GM21367 (cell line): ENCODE measurements at regions not wholly inside any gene's neighbourhood (a gene's known extent, or its start where the extent isn't known, plus 50 kb on each side); places are given as distances from the start of the nearest gene placed in this dataset.
"Not testable (repeated sequence)": the region's sequence is repeated elsewhere in the genome, so short reads cannot be mapped to it uniquely, and the experiment has no call there.

Source experiments
- ATAC-seq: cut with Tn5 transposase; IDR thresholded peaks from one replicate; pipeline ENCODE4 v1.9.1; 2021; ENCODE audit not compliant: unreplicated experiment

- no peak for ATAC-seq
These were observed 50.2 kb upstream of the TP53I11 start for GRCh38 chr11:45000918-45001317.

- ATAC-seq = no peak
These were observed 50.9 kb upstream of the TP53I11 start for GRCh38 chr11:45001466-45002165.

DNA sequence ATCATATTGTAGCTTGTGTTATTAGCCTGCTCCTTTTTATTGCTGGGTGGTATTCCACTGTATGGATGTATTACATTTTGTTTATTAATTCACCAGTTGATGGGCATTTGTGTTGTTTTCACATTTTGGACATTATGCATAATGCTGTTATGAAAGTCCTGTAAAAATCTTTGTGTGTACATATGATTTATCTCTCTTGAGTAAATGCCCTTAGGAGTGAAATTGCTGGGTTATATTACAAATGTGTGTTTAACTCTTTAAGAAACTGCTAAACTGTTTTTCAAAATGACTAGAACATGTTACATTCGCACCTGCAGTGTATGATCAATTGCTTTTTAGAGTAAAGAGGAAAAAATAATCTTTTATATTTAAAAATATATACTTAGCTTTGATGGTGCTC, 54.4 kb upstream of the TP53I11 start:
- ATAC-seq = no peak

DNA sequence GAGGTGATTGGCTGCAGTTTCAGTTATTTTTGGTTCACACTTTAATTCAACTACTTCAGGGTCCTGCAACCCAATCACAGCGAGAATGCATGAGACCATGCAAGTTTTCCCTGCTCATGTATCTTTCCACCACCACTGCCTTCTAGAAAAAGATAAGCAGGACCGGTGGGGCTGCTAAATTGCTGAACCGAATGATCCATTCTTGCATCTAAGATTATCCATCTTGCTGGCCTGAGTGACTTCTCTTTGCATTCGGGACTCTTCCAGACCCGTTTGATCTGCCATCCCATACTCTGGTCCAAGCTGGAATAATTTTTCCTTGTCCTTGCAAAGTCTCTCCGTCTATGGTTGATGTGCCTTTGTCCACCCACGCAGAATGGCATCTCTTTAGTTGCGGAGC, 56.3 kb upstream of the TP53I11 start:
- no peak for ATAC-seq

GRCh38 chr11:45015983-45016382, 65.3 kb upstream of the TP53I11 start:
- ATAC-seq = not testable (repeated sequence)

DNA sequence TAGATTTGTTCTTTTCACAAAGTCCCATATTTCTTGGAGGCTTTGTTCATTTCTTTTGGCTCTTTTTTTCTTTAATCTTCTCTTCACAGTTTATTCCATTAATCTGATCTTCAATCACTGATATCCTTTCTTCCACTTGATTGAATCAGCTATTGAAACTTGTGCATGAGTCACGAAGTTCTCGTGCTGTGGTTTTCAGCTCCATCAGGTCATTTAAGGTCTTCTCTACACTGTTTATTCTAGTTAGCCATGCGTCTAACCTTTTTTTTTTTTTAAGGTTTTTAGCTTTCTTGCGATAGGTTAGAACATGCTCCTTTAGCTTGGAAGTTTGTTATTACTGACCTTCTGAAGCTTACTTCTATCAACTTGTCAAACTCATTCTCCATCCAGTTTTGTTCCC, 65.8 kb upstream of the TP53I11 start:
- ATAC-seq = not testable (repeated sequence)

GRCh38 chr11:45017329-45017728, 66.6 kb upstream of the TP53I11 start:
- ATAC-seq = no peak

GRCh38 chr11:45021001-45021400, 70.3 kb upstream of the TP53I11 start:
- ATAC-seq = no peak

- no peak for ATAC-seq
These were observed 71.0 kb upstream of the TP53I11 start for GRCh38 chr11:45021692-45022141.

- no peak for ATAC-seq
These were observed 71.8 kb upstream of the TP53I11 start for GRCh38 chr11:45022294-45023064.

DNA sequence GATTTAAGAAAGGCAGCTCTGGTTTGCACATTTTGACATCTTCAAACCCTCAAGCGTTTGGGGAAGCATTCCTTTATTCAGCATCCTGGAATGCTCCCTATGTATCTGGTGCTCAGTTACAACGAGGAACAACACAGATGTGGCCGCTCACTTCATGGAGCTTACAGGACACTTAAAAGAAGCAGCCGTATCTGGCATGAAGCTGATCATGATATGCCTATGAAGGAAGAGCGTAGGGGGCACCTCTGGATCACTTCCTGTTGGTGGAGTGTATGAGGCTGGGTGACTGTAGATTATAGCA, 72.3 kb upstream of the TP53I11 start:
- ATAC-seq = no peak

DNA sequence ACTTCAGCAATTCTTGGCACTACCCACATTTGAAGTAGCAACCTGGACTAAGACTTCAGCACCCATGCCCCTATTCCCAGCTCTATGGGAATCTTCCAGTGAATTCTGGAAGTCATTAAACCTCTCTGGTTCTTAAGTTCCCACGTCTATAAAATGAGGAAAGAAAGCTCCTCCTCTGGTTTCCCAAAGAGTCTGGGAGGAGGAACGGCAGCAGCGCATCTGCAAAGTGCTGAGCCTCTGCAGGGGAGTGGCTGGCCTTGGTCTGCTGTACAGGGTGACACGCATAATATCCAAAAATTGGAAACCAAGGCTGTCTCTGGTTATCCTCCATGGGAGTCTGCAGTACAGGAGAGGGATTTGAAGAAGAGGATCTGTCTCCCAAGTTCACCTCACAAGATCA, 73.6 kb upstream of the TP53I11 start:
- ATAC-seq = no peak

GRCh38 chr11:45024846-45025588, 74.3 kb upstream of the TP53I11 start:
- no peak for ATAC-seq

DNA sequence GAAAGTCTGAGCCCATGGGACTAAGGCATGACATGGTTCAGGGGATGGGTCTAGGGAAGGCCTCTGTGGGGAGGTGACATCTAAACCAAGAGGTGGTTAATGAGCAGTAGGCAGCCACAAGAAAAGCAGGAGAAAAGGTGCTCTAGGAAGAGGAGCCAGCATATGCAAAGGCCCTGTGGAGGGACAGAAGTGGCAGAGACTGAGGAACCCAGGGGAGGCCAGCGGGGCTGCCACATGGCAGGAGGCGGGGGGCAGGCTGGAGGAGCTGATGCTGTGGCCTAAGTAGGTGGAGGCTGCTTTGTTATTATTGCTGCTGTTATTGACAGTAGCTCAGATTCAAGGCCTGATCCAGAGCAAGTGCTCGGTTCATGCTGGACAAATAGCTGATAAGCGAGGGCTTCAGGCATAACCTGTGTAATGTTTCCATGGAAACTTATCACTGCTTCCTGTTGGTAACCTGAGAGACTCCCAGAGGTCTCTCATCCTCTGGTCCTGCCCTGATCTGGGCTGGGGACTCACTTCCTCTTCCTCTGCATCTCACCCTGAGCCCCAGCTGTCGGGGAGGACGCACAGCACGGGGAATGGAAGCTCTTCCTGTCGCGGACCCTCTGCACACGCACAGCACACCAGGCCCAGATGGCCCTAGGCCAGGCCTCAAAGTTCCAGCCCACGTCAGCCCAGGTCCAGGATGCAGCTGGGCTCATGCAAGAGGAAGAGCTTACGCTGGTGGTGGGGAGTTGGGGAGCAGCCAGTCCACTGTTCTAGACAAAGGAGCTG, 75.2 kb upstream of the TP53I11 start:
- peak; percentile 38 for ATAC-seq

DNA sequence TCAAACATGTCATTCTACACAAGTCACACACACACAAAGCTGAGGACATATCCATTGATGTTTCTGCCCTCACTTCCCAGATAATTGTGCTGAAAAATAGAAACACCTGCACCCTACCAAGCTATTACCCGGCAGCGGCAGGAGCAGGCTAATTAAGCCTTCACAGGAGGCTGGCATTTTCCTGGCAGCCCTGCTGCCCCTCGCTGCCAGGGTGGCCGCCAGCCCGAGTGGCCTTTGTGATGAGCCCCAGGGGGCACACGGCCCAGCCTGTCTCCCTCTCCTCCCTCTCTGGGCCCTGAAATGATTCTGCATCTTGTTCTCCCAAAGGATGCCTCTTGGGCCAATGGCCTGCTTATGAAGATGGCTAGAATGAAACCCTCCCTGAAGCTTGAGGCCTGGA, 76.2 kb upstream of the TP53I11 start:
- ATAC-seq = no peak

GRCh38 chr11:45027312-45027711, 76.6 kb upstream of the TP53I11 start:
- ATAC-seq = no peak

DNA sequence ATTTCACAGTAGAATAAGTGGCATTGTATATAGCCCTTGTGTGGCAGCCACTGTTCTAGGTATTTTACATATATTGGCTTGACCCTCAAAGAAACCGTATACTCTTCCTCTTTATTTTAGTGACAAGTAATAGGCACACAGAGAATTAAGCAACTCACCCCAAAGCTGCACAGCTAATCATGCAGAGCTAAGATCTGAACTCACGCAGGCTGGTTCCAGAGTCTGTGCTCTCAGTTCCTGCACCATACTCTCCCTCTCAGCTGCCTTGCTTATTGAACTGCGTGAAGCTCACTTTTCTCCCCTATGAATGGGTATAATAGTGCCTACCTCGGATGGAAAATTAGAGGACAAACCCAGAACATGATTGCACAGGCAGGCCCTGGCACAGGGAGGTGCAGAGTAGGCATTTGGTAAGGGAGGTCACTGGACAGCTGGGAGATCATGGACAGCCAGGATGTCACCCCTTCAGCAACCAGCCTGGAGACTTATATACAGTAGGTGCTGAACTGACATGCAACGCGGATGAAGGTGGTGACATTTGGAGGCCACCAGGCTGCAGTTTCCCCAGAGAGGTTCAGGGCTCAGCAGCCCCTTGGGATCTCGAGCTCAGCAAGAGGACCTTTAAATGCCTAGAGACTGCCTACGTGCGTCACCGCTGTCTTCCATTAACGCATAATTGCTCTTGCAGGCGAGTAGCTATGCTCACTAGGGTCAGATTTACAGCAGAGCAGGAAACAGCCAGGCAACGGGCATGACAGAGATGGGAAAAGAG, 78.4 kb upstream of the TP53I11 start:
- no peak for ATAC-seq

GRCh38 chr11:45030778-45031177, 80.1 kb upstream of the TP53I11 start:
- ATAC-seq = no peak

- peak; percentile 83 for ATAC-seq
These were observed 81.3 kb upstream of the TP53I11 start for GRCh38 chr11:45031912-45032519.

DNA sequence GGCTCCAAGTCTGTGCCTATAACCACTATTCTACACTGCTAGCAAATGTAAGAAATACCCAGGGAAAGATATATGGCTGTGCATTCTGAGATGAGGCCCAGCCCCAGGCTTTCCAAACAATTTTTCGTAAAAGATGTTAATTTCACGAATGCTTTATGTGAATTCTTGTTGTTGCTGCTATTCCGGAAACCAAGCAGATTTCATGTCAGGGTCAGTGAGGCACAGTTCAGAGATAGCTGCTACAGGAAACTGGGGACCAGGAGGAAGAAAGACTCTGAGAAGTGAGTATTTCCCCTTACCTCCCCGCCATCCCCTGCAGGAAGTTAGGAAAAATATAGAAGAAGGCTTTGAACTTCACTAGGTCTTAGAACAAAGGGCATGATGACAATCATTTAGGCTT, 84.7 kb upstream of the TP53I11 start:
- no peak for ATAC-seq
